ENCODE measurements at regions not wholly inside any gene's neighbourhood (a gene's known extent, or its start where the extent isn't known, plus 50 kb on each side); places are given as distances from the start of the nearest gene placed in this dataset.

DNA sequence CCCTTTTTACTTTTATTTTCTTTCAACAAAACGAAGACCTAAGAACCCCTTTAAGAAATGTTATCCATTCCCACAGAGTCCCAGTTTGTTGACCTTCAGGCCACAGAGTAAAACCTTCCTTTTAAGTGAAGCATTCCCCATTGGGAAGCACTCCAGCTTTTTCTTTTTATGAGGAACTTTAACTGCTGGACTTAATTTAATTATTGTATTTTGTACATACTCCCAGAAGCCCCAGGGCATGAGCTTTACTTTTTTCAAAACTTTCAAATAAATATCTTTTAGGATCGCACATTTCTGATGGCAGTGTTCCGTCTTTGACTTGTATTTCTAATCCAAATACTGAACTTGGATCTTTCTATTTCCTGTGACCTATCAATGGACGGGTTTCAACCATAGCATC lies 68.9 kb downstream of the ZIC5 start:
- TF ChIP-seq, protein P1, sequence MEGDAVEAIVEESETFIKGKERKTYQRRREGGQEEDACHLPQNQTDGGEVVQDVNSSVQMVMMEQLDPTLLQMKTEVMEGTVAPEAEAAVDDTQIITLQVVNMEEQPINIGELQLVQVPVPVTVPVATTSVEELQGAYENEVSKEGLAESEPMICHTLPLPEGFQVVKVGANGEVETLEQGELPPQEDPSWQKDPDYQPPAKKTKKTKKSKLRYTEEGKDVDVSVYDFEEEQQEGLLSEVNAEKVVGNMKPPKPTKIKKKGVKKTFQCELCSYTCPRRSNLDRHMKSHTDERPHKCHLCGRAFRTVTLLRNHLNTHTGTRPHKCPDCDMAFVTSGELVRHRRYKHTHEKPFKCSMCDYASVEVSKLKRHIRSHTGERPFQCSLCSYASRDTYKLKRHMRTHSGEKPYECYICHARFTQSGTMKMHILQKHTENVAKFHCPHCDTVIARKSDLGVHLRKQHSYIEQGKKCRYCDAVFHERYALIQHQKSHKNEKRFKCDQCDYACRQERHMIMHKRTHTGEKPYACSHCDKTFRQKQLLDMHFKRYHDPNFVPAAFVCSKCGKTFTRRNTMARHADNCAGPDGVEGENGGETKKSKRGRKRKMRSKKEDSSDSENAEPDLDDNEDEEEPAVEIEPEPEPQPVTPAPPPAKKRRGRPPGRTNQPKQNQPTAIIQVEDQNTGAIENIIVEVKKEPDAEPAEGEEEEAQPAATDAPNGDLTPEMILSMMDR (IDR thresholded peaks at IDR 0.05): no peak
- TF ChIP-seq EP300 (IDR thresholded peaks at IDR 0.05): no peak
- TF ChIP-seq POLR2A (IDR thresholded peaks at IDR 0.05): no peak
